ENCODE measurements at regions not wholly inside any gene's neighbourhood (a gene's known extent, or its start where the extent isn't known, plus 50 kb on each side); places are given as distances from the start of the nearest gene placed in this dataset.
"Not testable (repeated sequence)": the region's sequence is repeated elsewhere in the genome, so short reads cannot be mapped to it uniquely, and the experiment has no call there.

DNA sequence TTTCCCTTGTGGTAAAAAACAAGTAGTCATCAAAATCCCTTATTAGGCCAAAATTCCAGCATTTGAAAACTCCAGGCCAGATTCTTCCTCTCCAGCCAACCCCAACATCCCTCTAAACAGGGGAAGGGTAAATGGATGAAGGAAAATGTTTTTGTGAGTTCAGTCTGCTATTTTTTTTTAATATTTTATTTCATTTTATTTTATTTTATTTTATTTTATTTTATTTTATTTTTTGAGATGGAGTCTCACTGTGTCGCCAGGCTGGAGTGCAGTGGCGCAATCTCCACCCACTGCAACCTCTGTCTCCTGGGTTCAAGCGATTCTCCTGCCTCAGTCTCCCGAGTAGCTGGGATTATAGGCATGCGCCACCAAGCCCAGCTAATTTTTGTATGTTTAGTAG is 74.5 kb upstream of the CHST15 start:
- not testable (repeated sequence) for DNase-seq (ENCODE audit: low spot score)

DNA sequence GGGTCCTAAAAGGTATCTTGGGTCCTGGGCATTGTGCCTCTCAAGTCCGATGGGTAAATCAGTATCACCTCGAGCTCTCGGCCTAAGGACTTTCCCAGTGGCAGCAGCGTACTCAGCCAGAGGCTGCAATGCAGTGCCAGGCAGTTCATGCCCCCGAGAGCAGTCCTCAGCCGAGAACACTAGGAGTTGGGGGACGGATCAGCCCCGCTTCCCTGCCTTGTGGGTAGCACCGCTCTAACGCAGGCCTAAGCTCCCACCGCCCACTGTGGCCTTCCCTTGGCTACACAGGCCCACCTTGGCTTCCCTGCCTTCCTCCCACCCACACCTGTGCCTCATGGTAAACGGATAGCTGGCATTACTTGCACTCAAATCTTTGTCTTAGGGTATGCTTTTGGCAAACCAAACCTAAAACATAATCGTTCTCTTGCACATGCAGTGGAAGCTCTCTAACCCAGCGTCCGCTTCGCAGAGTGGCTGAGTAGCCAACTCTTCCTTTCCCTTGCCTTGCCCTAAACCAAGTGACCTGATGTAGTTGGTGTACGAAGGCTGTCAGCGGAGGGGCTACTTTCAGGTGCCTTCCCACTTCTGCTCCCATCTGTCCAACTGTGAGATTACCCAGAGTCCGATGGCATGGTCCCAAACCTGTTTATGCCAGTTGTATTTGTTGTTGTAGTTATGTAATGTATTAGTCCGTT is 73.2 kb upstream of the CHST15 start:
- no peak for DNase-seq (ENCODE audit: low spot score)

DNA sequence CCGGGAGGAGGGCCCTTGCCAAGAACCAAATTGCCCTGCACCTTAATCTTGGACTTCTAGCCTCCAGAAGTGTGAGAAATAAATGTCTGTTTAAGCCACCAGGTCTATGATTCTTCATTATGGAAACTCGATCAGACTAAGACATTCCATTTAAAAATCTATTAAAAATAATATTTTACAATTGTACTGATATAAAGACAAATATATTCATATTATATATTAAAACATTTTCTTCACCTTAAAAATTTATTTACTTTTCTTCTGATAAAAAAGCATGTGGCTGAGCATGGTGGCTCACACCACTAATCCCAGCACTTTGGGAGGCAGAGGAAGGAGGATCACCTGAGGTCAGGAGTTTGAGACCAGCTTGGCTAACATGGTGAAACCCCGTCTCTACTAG is 72.4 kb upstream of the CHST15 start:
- no peak for DNase-seq (ENCODE audit: low spot score)

DNA sequence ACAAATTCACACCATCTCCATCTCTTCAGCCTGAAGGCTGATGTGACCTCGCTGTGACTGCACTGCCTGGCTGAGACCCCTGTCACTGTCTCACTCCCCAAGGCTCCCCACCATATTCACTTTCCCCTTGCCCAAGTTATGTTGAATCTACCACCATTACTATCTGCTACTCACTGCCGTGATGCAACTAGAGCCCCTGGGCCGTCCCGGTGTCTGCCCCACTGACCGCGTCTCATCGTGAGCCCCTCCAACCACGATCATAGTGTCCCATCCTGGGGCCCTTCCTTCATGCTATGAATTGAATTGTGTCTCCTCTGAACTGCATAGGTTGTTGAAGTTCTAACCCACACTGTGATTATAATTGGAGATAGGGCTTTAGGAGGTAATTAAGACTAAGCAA is 71.9 kb upstream of the CHST15 start:
- DNase-seq (ENCODE audit: low spot score), result no peak

DNA sequence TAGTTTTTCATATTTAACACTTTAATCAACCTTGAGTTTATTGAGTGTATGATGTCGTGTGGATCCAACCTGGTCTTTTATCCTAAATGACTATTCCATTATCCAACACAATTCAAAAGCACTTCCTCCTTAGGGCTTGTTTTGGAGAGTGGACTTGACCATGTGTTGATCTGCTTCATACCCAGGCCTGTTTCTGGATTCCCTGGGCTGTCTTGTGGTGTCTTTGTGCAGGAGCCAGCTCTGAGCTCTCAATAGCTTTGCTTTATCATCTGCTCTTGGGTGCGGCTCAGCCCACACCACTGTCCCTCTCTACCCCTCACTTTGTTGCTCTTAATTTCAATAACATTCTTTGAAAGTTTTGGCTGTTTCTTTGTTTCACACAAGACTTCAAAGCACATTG is 70.9 kb upstream of the CHST15 start:
- DNase-seq (ENCODE audit: low spot score), result no peak

DNA sequence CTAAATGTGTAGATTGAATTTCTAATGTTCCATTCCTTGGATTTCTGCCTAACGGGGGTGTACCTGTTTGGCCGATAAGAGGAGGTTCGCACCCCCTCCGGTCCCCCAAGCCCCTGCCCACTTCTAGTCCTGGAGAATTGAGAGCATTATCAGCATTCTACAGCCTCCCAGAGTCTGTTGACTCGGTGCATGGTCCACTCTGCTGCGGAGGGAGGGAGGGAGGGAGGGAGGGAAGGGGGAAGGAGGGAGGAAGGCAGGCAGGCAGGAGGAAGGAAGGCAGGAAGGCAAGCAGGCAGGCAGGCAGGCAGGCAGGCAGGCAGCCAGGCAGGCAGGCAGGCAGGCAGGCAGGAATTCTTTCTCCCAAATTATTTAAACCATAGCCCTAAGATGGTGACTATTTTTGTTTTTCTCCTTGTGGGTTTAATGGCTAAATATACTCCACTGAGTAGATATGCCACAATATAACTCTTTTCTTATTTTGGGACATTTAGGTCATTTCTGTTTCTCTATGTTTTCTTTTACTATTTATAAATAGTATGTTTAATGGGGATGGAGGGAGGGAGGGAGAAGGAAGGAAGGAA is 69.5 kb upstream of the CHST15 start:
- DNase-seq (ENCODE audit: low spot score), result no peak

DNA sequence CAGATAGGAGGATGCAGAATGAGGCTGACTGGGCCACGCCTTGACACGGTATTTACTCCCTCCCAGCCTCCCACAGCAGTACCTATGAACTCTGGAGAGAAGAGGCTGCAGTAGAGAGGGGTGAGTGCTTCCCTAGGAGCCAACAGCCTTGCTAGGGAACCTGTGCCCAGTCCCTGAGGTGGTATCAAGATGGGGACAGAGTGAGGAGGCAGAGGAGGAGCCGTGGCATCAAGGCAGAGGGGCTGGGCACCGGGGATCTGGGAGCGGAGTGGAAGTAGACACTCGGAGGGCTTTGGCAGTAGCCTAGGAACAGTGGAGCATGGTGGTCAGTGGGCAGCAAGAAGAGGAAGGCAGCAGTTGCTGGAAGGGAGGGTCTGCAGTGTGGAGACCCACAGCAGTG is 68.7 kb upstream of the CHST15 start:
- DNase-seq (ENCODE audit: low spot score), result no peak

DNA sequence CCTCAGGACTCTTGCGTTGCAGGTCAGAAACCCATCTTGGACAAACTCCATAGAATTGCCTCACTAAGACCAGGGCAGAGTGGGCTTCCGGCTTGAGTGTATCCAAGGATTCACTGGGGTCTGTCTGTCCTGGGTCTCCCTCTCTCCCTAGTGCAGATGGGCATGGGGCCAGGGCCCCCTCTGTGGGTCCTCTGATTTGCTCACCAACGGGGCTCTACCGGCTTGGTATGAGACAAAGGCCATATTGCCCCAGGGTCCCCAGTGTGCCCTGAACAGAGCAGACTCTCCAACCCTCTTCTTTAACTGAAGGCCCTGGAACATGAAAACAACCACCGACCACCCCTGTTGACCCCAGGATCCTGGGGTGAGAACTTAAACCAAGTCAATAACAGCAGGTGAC is 68.2 kb upstream of the CHST15 start:
- DNase-seq (ENCODE audit: low spot score), result no peak

DNA sequence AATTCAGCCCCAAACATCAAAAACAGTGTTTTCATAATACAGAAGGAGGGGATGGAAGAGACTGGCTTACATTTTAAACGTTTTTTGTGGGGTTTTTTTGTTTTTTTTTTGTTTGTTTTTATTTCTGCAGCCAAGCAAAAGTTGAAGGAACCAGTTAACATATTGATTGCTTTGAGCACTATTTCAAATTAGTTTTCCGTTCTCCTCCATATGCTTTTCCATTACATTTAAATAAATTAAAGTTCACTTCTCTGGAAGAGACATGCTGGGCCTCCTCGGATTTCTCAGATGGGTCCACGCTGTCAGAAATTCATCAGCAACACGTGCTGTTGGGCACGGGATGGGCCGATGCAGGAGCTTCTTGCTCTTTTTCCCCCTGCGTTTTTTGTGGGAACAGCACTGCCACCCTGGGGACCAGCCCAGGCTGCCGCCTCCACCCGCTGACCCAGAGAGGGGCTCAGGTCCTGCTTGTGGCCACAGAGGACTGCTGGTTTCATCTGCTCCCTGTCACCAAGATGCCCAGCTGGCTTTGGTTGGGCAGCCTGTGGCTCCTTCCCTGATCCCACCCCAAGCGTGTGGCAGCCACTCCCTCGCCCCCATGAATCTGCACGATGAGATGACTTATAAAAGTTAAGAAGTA is 67.7 kb upstream of the CHST15 start:
- no peak for DNase-seq (ENCODE audit: low spot score)

DNA sequence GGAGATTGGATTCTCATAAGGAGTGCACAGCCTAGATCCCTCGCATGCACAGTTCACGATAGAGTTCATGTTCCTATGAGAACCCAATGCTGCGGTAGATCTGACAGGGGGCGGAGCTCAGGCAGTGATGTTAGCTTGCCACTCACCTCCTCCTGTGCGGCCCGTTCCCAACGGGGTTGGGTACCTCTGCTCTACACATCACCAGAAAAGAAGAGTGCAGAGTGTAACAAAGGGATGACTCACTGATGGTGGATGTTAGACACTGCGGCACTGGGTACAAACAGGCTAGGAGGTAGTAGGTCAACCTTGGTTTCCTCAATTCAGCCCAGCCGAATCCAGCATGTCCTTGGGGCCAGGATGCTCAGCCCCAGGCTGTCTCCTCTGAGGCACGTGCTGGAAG is 66.8 kb upstream of the CHST15 start:
- DNase-seq (ENCODE audit: low spot score), result no peak

DNA sequence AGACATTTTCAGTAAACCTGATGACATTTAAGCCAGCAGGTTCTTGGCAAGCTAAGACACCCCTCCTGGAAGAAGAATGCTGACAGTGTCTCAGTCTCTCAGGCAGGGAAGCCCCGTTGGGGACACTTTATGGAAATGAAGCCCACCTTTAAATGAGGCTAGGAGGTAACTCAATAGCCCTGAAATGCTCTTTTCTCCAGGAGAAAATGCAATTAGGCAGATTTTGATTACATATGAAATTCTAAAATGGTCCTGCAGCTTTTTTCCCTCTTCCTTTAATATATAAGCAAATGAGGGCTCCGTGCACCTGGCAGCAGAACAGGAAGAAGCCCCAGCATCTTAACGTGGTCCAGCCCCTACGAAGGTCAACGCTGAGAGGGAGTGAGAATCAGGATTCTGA is 65.8 kb upstream of the CHST15 start:
- DNase-seq (ENCODE audit: low spot score), result no peak

DNA sequence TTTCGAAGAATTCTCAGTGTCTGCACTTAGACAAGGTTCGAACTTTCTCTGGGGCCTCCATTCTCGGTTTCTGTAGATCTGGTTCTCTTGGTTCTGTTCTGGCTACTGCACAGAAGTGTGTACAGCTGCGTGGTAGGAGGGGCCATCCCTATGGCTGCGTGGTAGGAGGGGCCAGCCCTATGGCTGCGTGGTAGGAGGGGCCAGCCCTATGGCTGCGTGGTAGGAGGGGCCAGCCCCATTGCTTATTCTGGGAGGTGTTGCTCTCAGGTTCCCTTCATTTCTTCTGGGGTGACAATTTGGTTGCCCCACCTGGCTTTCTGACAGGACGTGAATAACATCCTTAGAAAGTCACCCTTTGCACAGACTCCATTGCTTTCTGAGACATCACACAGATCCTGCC is 65.2 kb upstream of the CHST15 start:
- DNase-seq (ENCODE audit: low spot score), result no peak

DNA sequence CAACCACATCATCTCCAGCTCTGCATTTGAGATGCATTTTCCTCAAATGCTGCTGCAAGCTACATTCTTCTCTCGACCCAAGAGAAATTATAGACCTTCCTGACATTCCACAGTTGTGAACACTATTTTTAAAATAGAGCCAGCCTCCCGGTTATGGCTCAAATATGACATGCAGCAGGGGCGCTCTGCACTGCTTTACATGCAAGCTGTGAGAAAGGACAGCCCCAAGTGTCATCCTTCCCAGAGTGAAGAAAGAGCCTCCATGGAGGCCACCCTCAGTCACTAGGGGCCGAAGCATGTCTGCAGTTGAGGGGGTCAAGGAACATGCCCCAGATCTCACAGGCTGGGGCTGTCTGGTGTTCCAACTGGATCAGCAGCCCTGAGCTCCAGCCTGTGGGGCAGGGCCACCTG is 63.9 kb upstream of the CHST15 start:
- DNase-seq (ENCODE audit: low spot score), result no peak

DNA sequence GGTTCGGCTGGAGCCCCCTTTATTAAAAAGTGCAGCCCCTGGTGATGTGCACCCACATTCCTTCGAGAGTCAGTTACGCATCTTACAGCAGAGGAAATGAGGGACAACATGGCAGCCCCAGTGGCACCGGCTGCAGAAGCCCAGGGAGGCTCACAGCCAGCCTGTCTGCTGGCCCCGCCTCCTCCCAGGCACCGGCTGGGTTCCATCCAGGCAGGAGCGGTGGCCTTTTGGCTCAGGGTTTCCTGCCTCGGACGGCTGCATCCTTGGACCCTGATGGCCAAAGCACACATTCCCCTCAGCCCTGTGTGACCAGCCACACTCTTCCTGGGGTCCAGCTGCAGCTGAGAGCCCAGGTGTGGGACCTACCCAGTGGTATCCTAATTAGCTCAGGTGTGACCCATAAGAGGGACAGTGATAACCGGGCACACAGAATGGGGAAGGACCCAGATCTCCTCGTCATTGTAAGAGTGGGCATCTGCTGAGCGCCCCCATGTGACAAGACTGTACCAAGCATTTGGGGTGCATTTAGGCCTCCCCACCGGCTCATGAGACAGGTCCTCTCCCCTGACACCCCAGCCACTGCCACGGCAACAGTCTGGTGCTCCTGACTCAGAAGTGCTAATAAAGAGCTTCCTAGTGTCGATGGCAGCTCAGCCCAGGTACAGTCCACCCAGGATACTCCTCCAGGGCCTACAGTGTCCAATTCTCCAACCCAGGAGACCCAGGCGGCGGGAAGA is 63.3 kb upstream of the CHST15 start:
- no peak for DNase-seq (ENCODE audit: low spot score)

DNA sequence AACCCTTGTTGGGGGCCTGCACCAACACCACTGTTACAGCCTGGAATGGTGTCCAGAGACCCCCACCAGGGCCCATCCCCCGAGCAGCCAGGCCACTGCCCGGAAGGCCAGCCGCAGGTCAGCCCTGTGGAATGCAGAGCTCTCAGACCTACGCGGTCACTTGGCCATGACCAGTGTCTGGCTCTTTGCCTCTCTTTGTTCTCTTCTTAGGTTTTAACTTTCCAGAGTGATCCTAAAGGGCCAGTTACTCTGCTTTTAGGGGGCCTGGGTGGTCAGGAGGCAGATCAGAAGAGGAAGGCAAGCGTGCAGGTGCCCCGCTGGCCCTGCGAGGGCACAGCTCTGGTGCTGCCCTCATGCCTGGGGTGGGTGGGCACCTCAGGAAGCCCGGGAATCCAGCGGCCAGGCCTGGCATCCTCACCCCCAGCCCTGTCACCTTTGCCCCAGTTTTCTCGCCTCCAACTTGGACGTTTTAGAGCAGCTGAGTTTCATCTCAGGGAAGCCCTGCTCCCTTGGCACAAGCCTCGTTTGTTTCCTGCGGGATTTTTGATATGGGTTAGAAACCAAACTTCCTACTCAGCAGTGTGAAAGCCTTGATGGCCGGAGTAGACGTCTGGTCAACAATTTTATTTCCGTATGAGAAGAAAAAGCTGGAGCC is 62.5 kb upstream of the CHST15 start:
- DNase-seq (ENCODE audit: low spot score), result no peak

DNA sequence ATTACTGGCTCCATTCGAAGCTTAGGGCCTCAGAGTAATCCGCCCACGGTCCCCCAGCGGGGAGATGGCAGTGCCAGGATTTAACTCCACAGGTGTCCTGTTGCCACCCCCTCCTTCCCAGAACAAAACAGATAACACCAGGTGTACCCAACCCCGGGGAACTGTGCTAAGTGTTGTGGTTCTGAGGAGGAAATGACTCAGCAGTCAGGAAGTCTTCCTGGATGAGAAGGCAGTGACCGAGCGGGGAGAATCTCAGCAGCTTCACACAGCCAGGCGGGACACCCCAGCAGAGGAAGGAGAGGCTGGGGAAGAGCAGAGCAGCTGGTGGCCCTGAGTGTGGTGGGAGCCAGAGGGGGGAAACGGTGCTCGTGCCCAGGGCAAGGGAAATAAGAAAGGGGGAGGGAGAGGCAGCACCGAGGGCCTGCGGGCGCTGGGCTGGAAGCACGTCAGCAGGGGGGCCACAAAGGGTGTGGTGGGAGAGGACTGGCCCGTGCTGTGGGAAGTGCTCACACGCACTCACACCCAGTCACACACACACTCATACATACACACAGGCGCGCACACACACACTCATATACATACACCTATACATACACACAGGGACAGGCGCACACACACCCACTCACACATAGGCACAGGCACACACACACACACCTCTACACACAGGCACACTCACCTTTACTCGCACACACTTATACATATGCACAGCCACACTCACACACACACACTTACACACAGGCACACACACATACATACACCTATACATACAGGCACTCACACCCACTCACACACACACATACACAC is 59.8 kb upstream of the CHST15 start:
- DNase-seq (ENCODE audit: low spot score), result peak; percentile 94

DNA sequence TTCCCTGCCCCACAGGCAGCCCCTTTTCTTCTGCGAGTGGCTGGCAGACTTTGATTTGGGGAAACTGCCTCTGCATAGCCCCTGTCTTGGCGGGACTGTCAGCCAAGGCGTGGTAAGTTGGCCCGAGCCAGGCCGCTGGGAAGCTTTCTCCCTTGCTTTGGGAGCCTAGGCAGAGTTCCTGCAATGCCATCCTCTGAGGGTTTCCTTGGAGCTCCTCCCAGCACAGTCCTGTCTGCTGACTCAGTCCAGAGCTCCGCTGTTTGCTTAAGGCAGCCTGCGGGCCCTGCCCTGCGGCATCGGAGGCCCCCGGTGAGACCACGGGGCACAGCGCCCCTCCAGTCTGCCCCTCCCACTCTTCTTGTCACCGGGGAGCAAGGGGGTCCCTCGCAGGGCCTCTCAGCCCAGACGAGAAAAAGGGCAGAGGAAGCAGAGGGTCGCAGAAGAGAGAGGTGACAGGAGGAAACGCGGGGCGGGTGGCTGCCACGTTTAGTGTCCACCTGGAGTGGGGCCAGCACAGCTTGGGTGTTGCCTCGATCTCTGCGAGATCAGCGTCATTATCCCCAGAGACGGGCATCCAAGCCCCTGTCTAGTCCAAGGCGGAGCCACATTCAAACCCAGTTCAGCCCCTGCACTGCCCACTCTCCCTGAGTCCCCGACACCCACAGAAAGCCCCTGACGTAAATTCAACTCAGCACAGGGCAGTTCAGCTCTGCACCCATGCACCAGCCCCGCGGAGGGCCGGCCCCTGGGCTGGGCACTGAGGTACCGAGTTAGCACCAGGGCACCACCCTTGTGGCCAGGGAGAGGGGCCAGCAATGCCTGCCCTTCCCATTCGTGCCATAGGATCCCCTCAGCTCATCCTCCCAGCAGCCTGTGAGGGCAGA is 59.0 kb upstream of the CHST15 start:
- DNase-seq (ENCODE audit: low spot score), result peak; percentile 81

DNA sequence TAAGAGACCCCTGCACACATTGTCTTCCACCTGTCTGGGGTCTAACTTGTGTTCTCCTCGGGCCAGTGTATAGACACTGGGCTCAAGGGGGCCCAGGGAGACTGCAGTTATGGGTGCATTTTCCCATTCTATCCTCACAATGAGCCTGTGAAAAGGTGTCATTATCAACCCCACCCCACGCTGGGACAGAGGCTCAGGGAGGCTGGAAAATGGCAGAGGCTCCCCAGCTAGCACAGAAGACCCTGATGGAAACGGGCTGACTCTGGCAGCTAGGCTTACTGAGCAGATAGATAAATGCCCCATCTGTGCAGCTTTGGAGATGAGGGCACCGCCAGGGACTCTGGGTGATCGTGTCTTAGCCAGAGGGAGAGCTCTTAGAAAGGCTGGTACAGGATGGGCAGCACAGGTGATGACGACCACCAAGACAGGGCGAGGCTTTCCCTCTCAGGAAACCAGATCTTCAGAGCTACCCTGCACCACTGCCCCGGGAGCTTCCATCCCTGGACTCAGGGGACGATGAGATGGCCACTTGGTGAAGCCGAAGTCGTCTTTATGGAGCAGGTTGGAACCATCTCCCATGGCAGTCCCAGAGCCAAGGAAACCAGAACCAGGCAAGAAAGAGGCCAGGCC is 58.2 kb upstream of the CHST15 start:
- DNase-seq (ENCODE audit: low spot score), result no peak

DNA sequence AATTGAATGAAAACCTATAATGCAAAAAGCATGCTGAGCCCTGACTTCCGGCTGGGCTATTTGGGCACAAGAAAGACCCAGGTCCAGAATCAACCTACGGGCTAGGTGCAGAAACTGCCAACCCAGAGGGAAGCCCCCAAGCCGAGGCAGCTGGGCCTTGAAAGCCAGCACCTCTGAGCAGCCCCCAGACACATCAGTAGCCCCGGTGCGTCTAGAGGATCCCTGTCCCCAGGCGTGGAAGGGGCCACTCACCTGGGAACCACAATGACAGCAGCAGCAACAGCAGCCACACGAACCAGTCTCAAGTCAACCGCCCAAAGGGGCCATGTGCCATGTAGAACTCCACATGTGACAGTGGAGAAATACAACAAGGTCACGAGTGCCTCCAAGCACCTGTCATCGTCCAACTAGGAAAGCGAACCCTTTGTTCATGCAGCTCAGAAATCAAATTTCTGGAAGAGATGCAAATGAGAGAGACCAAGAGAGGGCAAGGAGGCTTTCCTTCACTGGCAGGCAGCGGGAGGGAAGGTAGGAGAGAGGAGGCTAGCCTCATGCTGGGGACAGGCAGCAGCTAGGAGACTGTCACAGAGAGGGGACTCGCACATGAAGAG is 57.5 kb upstream of the CHST15 start:
- no peak for DNase-seq (ENCODE audit: low spot score)

Data from HT-29 (cell line).